Tibial nerve (tissue), 3 donors: ENCODE measurements at regions not wholly inside any gene's neighbourhood (a gene's known extent, or its start where the extent isn't known, plus 50 kb on each side); places are given as distances from the start of the nearest gene placed in this dataset.

Source experiments
- CTCF ChIP-seq, 5 experiments: fragments of 200-600 bp in 3 of 5; fragments of 450-650 bp in 2 of 5; sonication (generic) in 3 of 5; IDR thresholded peaks; one replicate each; pipeline ENCODE4 v1.5.1; 2016 to 2019; ENCODE audit warnings: antibody characterized with exemption in 5 of 5, mild to moderate bottlenecking in 3 of 5, moderate library complexity in 2 of 5
- POLR2A ChIP-seq, 2 donors: fragments of 450-650 bp; IDR thresholded peaks; one replicate each; pipeline ENCODE4 v1.6.1; 2017; ENCODE audit warnings: antibody characterized with exemption in 2 of 2, mild to moderate bottlenecking in 2 of 2, moderate library complexity in 2 of 2

- no peak for TF ChIP-seq CTCF (IDR thresholded peaks at IDR 0.05)
- TF ChIP-seq POLR2A (IDR thresholded peaks at IDR 0.05) = no peak
Observed at GRCh38 chr15:98363416-98363815, 284.9 kb upstream of the IGF1R start.
